Breast epithelium (tissue), 4 donors: ENCODE measurements at regions not wholly inside any gene's neighbourhood (a gene's known extent, or its start where the extent isn't known, plus 50 kb on each side); places are given as distances from the start of the nearest gene placed in this dataset.

ENCODE experiments used
- DNase-seq, 2 donors: peaks; one replicate each; pipeline ENCODE4 v3.0.0-alpha.2; 2019; ENCODE audit warnings: low spot score in 2 of 2
- H3K27ac ChIP-seq, 2 donors: fragments of 200-600 bp; sonication (generic) in 1 of 2; one replicate each; pipeline ENCODE4 v1.5.1; 2016 to 2019; ENCODE audit warnings: mild to moderate bottlenecking in 1 of 2
- H3K27me3 ChIP-seq, 2 donors: fragments of 200-600 bp; sonication (generic) in 1 of 2; one replicate each; pipeline versions ENCODE4 v1.5.1 to v1.6.0; 2017 to 2019; ENCODE audit warnings: control low read depth in 1 of 2, mild to moderate bottlenecking in 1 of 2
- H3K36me3 ChIP-seq: fragments of 200-600 bp; one replicate; pipeline ENCODE4 v1.5.1; 2019
- H3K4me1 ChIP-seq, 2 donors: fragments of 200-600 bp; sonication (generic); one replicate each; pipeline ENCODE4 v1.5.1; 2016 to 2019; ENCODE audit warnings: control low read depth in 1 of 2
- H3K4me3 ChIP-seq, 3 donors: fragments of 200-600 bp; sonication (generic); 1 replicate in 2 of 3; 2 replicates in 1 of 3; pipeline ENCODE4 v1.5.1; 2016 to 2019; ENCODE audit warnings: mild to moderate bottlenecking in 3 of 3, moderate library complexity in 2 of 3
- H3K9me3 ChIP-seq, 2 donors: fragments of 200-600 bp; sonication (generic) in 1 of 2; one replicate each; pipeline ENCODE4 v1.5.1; 2016 to 2019; ENCODE audit warnings: control low read depth in 1 of 2
- POLR2A ChIP-seq: fragments of 450-650 bp; IDR thresholded peaks from one replicate; pipeline ENCODE4 v1.6.1; 2016; ENCODE audit warnings: antibody characterized with exemption, mild to moderate bottlenecking, moderate library complexity
- POLR2AphosphoS5 ChIP-seq, 3 donors: sonication (generic); formaldehyde crosslinking; IDR thresholded peaks; one replicate each; pipeline ENCODE4 v1.6.1; 2017; ENCODE audit warnings: antibody characterized with exemption in 3 of 3
- intact Hi-C: fragments of 100-400 bp; cut with DNase I; formaldehyde crosslinking; loops from one replicate; pipeline ENCODE4 v1.15.1; 2023; ENCODE audit warnings: low total_unique reads
- TF ChIP-seq, protein P1 (sequence below), 3 donors: fragments of 450-650 bp; IDR thresholded peaks; one replicate each; pipeline ENCODE4 v1.5.1; 2016 to 2017; ENCODE audit warnings: antibody characterized with exemption in 3 of 3, mild to moderate bottlenecking in 3 of 3, moderate library complexity in 3 of 3

DNA sequence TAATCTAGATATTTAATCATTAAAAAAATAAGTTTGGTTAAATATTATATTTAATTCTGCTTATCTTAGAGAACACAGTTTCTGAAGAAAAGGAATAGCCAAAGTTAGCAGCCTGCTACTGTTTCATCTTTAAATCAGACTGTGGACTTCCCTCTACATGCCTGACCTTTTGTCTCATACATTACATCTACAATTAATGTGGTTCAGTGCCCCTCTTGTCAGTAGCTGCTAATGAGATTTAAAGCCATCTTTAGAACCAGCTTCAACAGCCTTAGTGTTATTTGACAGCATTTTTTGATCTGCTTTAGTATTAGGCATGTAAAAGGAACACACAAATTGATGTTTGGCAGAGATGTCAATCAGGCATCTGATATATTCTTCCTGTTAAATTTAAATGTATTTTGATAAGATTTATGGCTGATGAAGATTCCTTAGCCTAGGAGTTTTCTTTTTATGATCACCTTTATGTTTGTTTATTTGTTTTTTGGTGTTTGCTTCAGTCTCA lies 1925.8 kb upstream of the PRR20A start:
- intact Hi-C loops = no loop called here
- Histone ChIP-seq H3K27ac (no peak overlapping the region), H3K9me3 (no peaks in the 10 kb centered on the region), H3K36me3 (no peaks in the 10 kb centered on the region), H3K4me3 (no peak overlapping the region), H3K27me3 (no peaks in the 10 kb centered on the region), H3K4me1 (no peaks in the 10 kb centered on the region)
- TF ChIP-seq, protein P1, sequence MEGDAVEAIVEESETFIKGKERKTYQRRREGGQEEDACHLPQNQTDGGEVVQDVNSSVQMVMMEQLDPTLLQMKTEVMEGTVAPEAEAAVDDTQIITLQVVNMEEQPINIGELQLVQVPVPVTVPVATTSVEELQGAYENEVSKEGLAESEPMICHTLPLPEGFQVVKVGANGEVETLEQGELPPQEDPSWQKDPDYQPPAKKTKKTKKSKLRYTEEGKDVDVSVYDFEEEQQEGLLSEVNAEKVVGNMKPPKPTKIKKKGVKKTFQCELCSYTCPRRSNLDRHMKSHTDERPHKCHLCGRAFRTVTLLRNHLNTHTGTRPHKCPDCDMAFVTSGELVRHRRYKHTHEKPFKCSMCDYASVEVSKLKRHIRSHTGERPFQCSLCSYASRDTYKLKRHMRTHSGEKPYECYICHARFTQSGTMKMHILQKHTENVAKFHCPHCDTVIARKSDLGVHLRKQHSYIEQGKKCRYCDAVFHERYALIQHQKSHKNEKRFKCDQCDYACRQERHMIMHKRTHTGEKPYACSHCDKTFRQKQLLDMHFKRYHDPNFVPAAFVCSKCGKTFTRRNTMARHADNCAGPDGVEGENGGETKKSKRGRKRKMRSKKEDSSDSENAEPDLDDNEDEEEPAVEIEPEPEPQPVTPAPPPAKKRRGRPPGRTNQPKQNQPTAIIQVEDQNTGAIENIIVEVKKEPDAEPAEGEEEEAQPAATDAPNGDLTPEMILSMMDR (IDR thresholded peaks at IDR 0.05) = no peak
- TF ChIP-seq POLR2A (no peak), POLR2AphosphoS5 (IDR thresholded peaks at IDR 0.05) (no peak)
- no peak for DNase-seq

DNA sequence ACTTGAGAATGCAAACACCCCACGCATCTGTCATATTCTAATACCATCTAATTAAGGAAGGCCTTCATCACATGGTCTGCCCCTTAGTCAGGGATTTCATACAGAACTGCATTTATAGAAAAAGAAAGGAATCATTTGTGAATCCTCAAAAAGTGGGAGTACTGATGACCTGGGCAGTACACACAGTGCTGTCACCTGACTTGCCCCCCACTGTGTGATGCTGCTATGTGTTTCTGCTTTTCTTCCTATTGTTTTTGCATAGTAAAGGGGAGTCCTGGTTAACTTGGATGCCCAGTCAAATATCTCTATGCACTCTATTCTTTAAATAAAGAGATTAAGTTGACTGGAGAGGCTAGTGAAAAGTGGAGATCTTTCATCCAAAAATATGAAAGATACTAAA lies 1921.2 kb upstream of the PRR20A start:
- TF ChIP-seq POLR2AphosphoS5 (IDR thresholded peaks at IDR 0.05) (no peak), POLR2A (no peak)
- TF ChIP-seq, protein P1 (IDR thresholded peaks at IDR 0.05) = no peak
- H3K4me1 ChIP-seq = no peaks in the 10 kb centered on the region
- H3K36me3 ChIP-seq = no peaks in the 10 kb centered on the region
- H3K27ac ChIP-seq = no peak overlapping the region
- no peak for DNase-seq
- H3K27me3 ChIP-seq = no peaks in the 10 kb centered on the region
- H3K9me3 ChIP-seq = no peaks in the 10 kb centered on the region
- intact Hi-C loops = no loop called here
- H3K4me3 ChIP-seq = no peak overlapping the region

DNA sequence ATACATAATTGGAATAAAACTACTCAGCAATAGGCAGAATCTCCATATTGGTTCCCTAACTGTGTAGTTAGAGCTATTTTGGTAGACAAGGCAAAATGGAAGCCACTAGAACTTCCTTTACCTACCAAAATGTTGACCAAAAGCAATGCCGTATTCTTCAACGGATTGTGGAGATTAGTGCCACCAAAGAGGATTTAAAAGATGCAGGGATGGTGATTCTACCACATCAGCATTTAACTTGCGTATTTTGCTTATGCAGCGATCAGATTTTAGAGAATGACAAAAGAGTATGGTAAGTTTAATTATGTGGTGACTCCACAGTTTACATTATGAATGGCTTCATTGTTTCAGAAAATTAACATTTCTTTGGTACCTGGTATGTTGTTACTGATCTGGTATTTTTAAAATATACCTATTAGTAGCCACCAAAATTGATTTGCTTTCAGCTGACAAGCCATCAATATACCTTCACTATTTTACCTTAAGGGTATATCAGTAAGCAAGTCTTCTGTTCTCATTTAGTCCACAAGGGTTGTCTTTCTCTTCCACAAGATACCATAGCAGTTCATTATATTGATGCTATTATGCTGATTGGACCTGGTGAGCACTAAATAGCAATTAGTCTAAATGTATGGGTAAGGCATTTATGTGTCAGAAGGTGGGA lies 1910.7 kb upstream of the PRR20A start:
- no peaks in the 10 kb centered on the region for H3K36me3 ChIP-seq
- H3K27me3 ChIP-seq = no peaks in the 10 kb centered on the region
- no peak for DNase-seq
- H3K4me1 ChIP-seq = no peaks in the 10 kb centered on the region
- H3K27ac ChIP-seq = no peak overlapping the region
- H3K4me3 ChIP-seq = no peak overlapping the region
- intact Hi-C loops = no loop called here
- TF ChIP-seq, protein P1 (IDR thresholded peaks at IDR 0.05) = no peak
- no peak for TF ChIP-seq POLR2AphosphoS5 (IDR thresholded peaks at IDR 0.05)
- TF ChIP-seq POLR2A = no peak
- no peaks in the 10 kb centered on the region for H3K9me3 ChIP-seq

DNA sequence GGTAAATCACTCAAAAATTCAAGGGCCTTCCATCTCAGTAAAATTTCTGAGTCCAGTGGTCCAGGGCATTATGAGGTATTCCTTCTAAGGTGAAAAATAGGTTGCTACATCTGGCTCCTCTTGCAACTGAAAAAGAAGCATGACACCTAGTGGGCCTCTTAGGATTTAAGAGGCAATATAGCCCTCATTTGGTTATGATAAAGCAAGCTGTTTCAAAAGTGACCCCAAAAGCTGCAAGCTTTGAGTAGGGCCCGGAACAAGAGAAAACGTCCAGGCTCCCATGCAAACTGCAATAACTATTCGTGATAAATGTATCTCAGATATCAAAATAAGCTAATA lies 1910.2 kb upstream of the PRR20A start:
- TF ChIP-seq, protein P1 (IDR thresholded peaks at IDR 0.05) = no peak
- DNase-seq = no peak
- intact Hi-C loops = no loop called here
- no peak overlapping the region for H3K4me3 ChIP-seq
- no peaks in the 10 kb centered on the region for H3K36me3 ChIP-seq
- no peaks in the 10 kb centered on the region for H3K9me3 ChIP-seq
- H3K4me1 ChIP-seq = no peaks in the 10 kb centered on the region
- no peak overlapping the region for H3K27ac ChIP-seq
- H3K27me3 ChIP-seq = no peaks in the 10 kb centered on the region

DNA sequence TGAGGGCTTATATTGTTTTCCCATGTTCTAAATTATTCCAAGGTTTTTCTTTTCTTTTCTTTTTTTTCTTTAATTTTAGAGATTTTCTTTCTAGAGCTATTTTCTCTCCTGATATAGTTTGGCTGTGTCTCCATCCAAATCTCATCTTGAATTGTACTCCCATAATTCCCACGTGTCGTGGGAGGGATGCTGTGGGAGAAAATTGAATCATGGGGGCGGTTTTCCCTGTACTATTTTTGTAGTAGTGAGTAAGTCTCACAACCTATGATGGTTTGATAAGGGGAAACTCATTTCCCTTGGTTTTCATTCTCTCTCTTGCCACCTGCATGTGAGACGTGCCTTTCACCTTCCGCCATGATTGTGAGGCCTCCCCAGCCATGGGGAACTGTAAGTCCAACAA lies 1906.4 kb upstream of the PRR20A start:
- TF ChIP-seq, protein P1 (IDR thresholded peaks at IDR 0.05) = no peak
- TF ChIP-seq POLR2AphosphoS5 (IDR thresholded peaks at IDR 0.05) (no peak), POLR2A (no peak)
- no peaks in the 10 kb centered on the region for H3K27me3 ChIP-seq
- H3K36me3 ChIP-seq = no peaks in the 10 kb centered on the region
- intact Hi-C loops = no loop called here
- H3K4me1 ChIP-seq = no peaks in the 10 kb centered on the region
- no peak overlapping the region for H3K27ac ChIP-seq
- DNase-seq = no peak
- H3K9me3 ChIP-seq = no peaks in the 10 kb centered on the region
- H3K4me3 ChIP-seq = no peak overlapping the region
